DOHH2 (cell line): ENCODE measurements at regions not wholly inside any gene's neighbourhood (a gene's known extent, or its start where the extent isn't known, plus 50 kb on each side); places are given as distances from the start of the nearest gene placed in this dataset.
"Not testable (repeated sequence)": the region's sequence is repeated elsewhere in the genome, so short reads cannot be mapped to it uniquely, and the experiment has no call there.

Source experiments
- EZH2phosphoT487 ChIP-seq: fragments of 200-600 bp; sonication (generic); IDR thresholded peaks from 2 replicates; pipeline ENCODE4 v1.6.1; 2017; ENCODE audit warnings: borderline replicate concordance, mild to moderate bottlenecking, antibody characterized with exemption, low read length, moderate library complexity, mixed read lengths
- TF ChIP-seq, protein P1 (sequence below): fragments of 200-600 bp; sonication (generic); IDR thresholded peaks from one replicate; pipeline ENCODE4 v1.5.1; 2014; ENCODE audit warnings: antibody characterized with exemption, mild to moderate bottlenecking, low read depth, low read length; ENCODE audit not compliant: poor library complexity, severe bottlenecking

DNA sequence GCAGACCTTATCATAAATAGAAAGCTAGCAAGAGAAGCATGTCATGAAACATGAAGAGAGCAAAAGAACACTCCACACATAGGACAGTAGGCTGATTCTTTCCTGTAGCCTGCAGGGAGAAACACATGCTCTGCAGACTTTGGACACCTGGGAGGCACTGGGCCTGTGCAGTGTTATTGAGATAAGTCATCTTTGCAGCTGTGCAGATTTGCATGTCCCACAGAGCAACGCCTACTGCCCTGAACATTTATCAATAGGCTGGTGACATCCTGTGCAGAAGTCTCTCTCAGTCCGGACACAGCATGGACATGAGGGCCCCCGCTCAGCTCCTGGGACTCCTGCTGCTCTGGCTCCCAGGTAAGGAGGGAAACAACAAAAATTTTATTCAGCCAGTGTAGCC lies 1277.1 kb downstream of the RPIA start:
- TF ChIP-seq, protein P1, sequence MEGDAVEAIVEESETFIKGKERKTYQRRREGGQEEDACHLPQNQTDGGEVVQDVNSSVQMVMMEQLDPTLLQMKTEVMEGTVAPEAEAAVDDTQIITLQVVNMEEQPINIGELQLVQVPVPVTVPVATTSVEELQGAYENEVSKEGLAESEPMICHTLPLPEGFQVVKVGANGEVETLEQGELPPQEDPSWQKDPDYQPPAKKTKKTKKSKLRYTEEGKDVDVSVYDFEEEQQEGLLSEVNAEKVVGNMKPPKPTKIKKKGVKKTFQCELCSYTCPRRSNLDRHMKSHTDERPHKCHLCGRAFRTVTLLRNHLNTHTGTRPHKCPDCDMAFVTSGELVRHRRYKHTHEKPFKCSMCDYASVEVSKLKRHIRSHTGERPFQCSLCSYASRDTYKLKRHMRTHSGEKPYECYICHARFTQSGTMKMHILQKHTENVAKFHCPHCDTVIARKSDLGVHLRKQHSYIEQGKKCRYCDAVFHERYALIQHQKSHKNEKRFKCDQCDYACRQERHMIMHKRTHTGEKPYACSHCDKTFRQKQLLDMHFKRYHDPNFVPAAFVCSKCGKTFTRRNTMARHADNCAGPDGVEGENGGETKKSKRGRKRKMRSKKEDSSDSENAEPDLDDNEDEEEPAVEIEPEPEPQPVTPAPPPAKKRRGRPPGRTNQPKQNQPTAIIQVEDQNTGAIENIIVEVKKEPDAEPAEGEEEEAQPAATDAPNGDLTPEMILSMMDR: not testable (repeated sequence)
- TF ChIP-seq EZH2phosphoT487: not testable (repeated sequence)
